NB4 (cell line): ENCODE measurements at regions not wholly inside any gene's neighbourhood (a gene's known extent, or its start where the extent isn't known, plus 50 kb on each side); places are given as distances from the start of the nearest gene placed in this dataset.
A peak's percentile ranks its signal among the peaks of the same experiment; 100 is the strongest.

Source experiments
- DNase-seq: peaks from one replicate; pipeline ENCODE4 v3.0.0; 2010; ENCODE audit warnings: low read depth
- H3K4me3 ChIP-seq: one replicate; pipeline ENCODE4 v1.5.1; 2011; ENCODE audit warnings: mild to moderate bottlenecking, low read depth, low read length, moderate library complexity
- MAX ChIP-seq: IDR thresholded peaks from 2 replicates; pipeline ENCODE4 v1.6.1; 2011; ENCODE audit warnings: low read depth, low read length
- MYC ChIP-seq: IDR thresholded peaks from 2 replicates; pipeline ENCODE4 v1.6.1; 2011; ENCODE audit warnings: low read depth, low read length
- POLR2A ChIP-seq: IDR thresholded peaks from 2 replicates; pipeline ENCODE4 v1.6.1; 2011; ENCODE audit warnings: mild to moderate bottlenecking; ENCODE audit not compliant: insufficient read length; ENCODE audit errors: extremely low read depth
- TF ChIP-seq, protein P1 (sequence below): IDR thresholded peaks from one replicate; pipeline ENCODE4 v1.5.1; 2012; ENCODE audit warnings: low read depth, low read length

DNA sequence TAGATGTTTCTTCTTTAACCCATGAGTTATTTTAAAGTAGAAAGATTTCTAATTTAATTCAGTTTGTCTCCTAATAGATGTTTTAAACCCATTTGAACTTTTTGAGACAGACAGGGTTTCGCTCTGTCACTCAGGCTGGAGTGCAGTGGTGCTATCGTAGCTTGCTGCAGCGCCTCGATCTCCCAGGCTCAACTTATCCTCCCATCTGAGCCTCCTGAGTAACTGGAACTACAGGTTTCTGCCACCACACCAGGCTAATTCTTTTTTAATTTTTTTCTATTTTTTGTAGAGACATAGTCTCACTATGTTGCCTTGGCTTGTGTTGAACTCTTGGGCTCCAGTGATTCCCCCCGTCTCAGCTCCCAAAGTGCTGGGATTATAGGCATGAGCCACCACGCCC, 53.0 kb upstream of the RAB18 start:
- no peak overlapping the region for H3K4me3 ChIP-seq
- DNase-seq, result no peak
- TF ChIP-seq POLR2A (no peak), MAX (no peak), MYC (no peak)
- TF ChIP-seq, protein P1, sequence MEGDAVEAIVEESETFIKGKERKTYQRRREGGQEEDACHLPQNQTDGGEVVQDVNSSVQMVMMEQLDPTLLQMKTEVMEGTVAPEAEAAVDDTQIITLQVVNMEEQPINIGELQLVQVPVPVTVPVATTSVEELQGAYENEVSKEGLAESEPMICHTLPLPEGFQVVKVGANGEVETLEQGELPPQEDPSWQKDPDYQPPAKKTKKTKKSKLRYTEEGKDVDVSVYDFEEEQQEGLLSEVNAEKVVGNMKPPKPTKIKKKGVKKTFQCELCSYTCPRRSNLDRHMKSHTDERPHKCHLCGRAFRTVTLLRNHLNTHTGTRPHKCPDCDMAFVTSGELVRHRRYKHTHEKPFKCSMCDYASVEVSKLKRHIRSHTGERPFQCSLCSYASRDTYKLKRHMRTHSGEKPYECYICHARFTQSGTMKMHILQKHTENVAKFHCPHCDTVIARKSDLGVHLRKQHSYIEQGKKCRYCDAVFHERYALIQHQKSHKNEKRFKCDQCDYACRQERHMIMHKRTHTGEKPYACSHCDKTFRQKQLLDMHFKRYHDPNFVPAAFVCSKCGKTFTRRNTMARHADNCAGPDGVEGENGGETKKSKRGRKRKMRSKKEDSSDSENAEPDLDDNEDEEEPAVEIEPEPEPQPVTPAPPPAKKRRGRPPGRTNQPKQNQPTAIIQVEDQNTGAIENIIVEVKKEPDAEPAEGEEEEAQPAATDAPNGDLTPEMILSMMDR, result no peak

DNA sequence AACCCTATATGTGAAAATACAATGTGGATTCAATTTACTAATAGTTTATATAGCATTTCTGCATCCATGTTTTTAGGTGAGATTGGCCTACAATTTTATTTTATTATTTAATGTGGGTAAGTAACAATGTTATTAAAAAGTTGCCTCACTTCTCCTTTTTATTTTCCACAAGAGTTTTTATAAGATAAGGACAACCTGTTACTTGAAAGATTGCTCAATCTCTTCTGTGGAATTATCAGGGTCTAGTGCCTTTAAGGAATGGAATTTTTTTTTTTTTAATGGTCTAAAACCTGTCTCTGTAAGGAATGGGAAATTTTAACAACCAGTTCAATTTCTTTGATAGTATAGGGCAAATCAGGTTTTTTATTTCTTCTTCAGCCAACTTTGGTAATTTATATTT, 53.9 kb upstream of the RAB18 start:
- no peak for DNase-seq
- TF ChIP-seq MYC (no peak), MAX (no peak), POLR2A (no peak)
- TF ChIP-seq, protein P1, result no peak

DNA sequence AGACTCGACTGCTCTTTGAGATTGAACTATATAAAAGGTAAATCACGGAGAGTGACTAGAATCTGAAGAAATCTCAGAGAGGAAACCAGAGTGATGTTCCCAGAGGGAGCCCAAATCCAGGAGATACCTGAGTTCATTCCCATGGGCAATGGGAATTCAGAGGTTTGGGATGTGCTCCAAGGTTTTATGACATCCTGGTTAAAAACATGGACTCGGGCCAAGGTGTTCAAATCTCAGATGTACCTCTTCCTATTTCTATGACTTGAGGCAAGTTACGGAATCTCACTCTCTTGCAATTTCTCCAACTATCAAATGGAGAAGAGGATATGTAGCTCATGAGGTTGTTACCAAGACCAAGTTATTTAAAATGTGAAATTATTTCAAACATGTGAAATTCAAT, 54.5 kb upstream of the RAB18 start:
- DNase-seq, result no peak
- no peak overlapping the region for H3K4me3 ChIP-seq
- TF ChIP-seq MAX (no peak), POLR2A (no peak), MYC (no peak)
- TF ChIP-seq, protein P1, result no peak

More for the DNA sequence above, 53.9 kb upstream of the RAB18 start:
- no peak overlapping the region for H3K4me3 ChIP-seq

DNA sequence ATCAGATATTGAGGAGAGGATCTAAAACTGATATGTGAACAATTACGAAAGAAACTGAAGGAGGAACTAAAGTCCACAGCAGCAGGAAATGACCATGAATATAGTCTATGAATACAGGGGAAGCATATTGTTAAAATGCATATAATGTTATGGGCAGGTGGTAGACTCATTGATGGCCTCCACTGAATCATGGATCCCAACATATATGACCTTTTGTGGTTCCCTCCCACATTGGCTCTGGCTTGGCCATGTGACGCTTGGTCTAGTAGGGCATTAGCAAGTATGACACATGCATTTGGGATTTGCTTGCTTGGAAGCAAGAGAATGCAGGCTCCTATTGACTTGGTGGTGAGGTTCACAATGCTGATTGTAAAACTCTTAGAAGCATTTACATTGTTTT, 55.2 kb upstream of the RAB18 start:
- peak; percentile 52 for DNase-seq
- H3K4me3 ChIP-seq, result no peak overlapping the region
- TF ChIP-seq POLR2A (no peak), MAX (peak; percentile 31; the same call in 1 of the 2 replicates)
- TF ChIP-seq, protein P1, result no peak

GRCh38 chr10:27447540-27447939, 56.6 kb upstream of the RAB18 start:
- no peak overlapping the region for H3K4me3 ChIP-seq
- peak; percentile 60 for DNase-seq
- TF ChIP-seq MYC, result 0 out of 2 replicates have a peak, but pooled peaks have one; percentile 12
- TF ChIP-seq, protein P1, result no peak
- TF ChIP-seq MAX, result no peak
- no peak for TF ChIP-seq POLR2A
